ENCODE measurements at regions not wholly inside any gene's neighbourhood (a gene's known extent, or its start where the extent isn't known, plus 50 kb on each side); places are given as distances from the start of the nearest gene placed in this dataset.

- no peak for DNase-seq (ENCODE audit: low spot score)
- no peak overlapping the region for H3K9ac ChIP-seq (ENCODE audit: low read depth in 1 of 2, low read length in 2 of 2)
- H3K27me3 ChIP-seq (ENCODE audit: control insufficient read depth in 4 of 4, insufficient read depth in 4 of 4, low read length in 3 of 4): no peaks in the 10 kb centered on the region
- H3K4me3 ChIP-seq (ENCODE audit: low read depth in 1 of 3, low read length in 3 of 3): no peak overlapping the region
- 15% methylated on average over 1 of the region's 1 CpG for WGBS
- H3K9me3 ChIP-seq (ENCODE audit: control insufficient read depth in 4 of 4, low read length in 3 of 4): no peaks in the 10 kb centered on the region
- no peaks in the 10 kb centered on the region for H3K36me3 ChIP-seq (ENCODE audit: control insufficient read depth in 4 of 4, insufficient read depth in 3 of 4, low read depth in 1 of 4, low read length in 3 of 4)
- TF ChIP-seq, protein P1, sequence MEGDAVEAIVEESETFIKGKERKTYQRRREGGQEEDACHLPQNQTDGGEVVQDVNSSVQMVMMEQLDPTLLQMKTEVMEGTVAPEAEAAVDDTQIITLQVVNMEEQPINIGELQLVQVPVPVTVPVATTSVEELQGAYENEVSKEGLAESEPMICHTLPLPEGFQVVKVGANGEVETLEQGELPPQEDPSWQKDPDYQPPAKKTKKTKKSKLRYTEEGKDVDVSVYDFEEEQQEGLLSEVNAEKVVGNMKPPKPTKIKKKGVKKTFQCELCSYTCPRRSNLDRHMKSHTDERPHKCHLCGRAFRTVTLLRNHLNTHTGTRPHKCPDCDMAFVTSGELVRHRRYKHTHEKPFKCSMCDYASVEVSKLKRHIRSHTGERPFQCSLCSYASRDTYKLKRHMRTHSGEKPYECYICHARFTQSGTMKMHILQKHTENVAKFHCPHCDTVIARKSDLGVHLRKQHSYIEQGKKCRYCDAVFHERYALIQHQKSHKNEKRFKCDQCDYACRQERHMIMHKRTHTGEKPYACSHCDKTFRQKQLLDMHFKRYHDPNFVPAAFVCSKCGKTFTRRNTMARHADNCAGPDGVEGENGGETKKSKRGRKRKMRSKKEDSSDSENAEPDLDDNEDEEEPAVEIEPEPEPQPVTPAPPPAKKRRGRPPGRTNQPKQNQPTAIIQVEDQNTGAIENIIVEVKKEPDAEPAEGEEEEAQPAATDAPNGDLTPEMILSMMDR (IDR thresholded peaks at IDR 0.05; ENCODE audit: low read depth, low read length, missing input control): no peak
- TF ChIP-seq SP1 (IDR thresholded peaks at IDR 0.05) (no peak), JUND (IDR thresholded peaks at IDR 0.05) (no peak), FOXA1 (IDR thresholded peaks at IDR 0.05) (no peak), FOXA2 (IDR thresholded peaks at IDR 0.05) (no peak), HNF4G (IDR thresholded peaks at IDR 0.05) (no peak), HNF4A (conservative IDR thresholded peaks at IDR 0.05) (no peak), MAX (IDR thresholded peaks at IDR 0.05) (no peak), TAF1 (conservative IDR thresholded peaks at IDR 0.05) (no peak), RXRA (IDR thresholded peaks at IDR 0.05) (no peak), NR2F2 (IDR thresholded peaks at IDR 0.05) (no peak), EGR1 (IDR thresholded peaks at IDR 0.05; ENCODE audit: low read depth in 2 of 2) (no peak), RAD21 (IDR thresholded peaks at IDR 0.05) (no peak), REST (IDR thresholded peaks at IDR 0.05) (no peak), YY1 (IDR thresholded peaks at IDR 0.05) (no peak), GABPA (IDR thresholded peaks at IDR 0.05 in 1 of 2, conservative IDR thresholded peaks at IDR 0.05 in 1 of 2) (no peak)
- TF ChIP-seq, protein P2, sequence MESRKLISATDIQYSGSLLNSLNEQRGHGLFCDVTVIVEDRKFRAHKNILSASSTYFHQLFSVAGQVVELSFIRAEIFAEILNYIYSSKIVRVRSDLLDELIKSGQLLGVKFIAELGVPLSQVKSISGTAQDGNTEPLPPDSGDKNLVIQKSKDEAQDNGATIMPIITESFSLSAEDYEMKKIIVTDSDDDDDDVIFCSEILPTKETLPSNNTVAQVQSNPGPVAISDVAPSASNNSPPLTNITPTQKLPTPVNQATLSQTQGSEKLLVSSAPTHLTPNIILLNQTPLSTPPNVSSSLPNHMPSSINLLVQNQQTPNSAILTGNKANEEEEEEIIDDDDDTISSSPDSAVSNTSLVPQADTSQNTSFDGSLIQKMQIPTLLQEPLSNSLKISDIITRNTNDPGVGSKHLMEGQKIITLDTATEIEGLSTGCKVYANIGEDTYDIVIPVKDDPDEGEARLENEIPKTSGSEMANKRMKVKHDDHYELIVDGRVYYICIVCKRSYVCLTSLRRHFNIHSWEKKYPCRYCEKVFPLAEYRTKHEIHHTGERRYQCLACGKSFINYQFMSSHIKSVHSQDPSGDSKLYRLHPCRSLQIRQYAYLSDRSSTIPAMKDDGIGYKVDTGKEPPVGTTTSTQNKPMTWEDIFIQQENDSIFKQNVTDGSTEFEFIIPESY (IDR thresholded peaks at IDR 0.05): no peak
- TF ChIP-seq, protein P3, sequence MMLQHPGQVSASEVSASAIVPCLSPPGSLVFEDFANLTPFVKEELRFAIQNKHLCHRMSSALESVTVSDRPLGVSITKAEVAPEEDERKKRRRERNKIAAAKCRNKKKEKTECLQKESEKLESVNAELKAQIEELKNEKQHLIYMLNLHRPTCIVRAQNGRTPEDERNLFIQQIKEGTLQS (IDR thresholded peaks at IDR 0.05): no peak
- no peaks in the 10 kb centered on the region for H3K4me1 ChIP-seq (ENCODE audit: control insufficient read depth in 4 of 4, insufficient read depth in 4 of 4, low read length in 3 of 4)
- no peak overlapping the region for H3K27ac ChIP-seq (ENCODE audit: low read depth in 1 of 2, low read length in 2 of 2)
Measured at GRCh38 chr2:41142478-41142877, 690.6 kb upstream of the SLC8A1 start.
